ENCODE measurements at regions not wholly inside any gene's neighbourhood (a gene's known extent, or its start where the extent isn't known, plus 50 kb on each side); places are given as distances from the start of the nearest gene placed in this dataset.

DNA sequence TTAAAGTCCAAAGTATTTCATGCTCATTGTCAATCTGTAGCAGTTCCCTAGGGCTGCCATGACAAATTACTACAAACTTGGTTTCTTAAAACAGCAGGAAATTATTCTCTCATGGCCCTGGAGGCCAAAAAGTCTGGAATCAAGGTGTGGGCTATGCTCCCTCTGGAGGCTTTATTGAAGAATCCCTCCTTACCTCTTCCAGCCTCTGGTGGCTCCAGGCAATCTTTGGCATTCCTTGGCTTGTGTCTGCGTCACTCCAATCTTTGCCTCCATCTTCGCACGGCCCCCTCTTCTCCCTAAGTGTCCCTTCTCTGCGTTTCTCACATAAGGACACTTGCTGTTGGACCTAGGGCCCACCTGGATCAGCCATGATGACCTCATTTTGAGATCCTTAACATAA is 170.4 kb downstream of the SMIM20 start:
- H3K36me3 ChIP-seq (ENCODE audit: control insufficient read depth, insufficient read depth, low read length), result no peaks in the 10 kb centered on the region
- no peak overlapping the region for H3K4me3 ChIP-seq (ENCODE audit: extremely low read depth, insufficient read depth, low read length, poor library complexity, severe bottlenecking)
- no peak overlapping the region for H3K27ac ChIP-seq (ENCODE audit: low read depth, low read length, severe bottlenecking)
- H3K4me1 ChIP-seq (ENCODE audit: control insufficient read depth, insufficient read depth, low read length, poor library complexity, severe bottlenecking), result peaks cover 5% of the 10 kb centered on the region
- H3K9me3 ChIP-seq (ENCODE audit: control insufficient read depth, low read length), result no peaks in the 10 kb centered on the region
- 93 to 94% methylated on average over 4 of the region's 4 CpGs for WGBS, 2 experiments (ENCODE audit: insufficient coverage in 2 of 2)

DNA sequence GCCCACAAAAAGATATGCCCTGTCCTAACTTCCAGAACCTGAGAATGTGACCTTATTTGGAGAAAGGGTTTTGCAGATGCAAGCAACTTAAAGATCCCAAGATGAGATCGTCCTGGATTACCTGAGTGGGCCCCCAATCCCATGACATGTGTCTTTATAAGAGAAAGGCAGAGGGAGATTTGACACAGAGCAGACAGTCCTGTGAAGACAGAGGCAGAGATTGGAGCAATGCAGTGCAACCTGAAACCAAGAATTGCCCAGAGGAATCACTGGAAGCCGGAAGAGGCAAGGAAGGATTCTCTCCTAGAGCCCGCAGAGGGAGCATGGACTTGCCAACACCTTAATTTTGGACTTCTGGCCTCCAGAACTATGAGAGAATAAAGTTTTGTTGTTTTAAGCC is 171.5 kb downstream of the SMIM20 start:
- Histone ChIP-seq H3K9me3 (ENCODE audit: control insufficient read depth, low read length) (peaks cover 6% of the 10 kb centered on the region), H3K4me3 (ENCODE audit: extremely low read depth, insufficient read depth, low read length, poor library complexity, severe bottlenecking) (no peak overlapping the region), H3K36me3 (ENCODE audit: control insufficient read depth, insufficient read depth, low read length) (no peaks in the 10 kb centered on the region), H3K4me1 (ENCODE audit: control insufficient read depth, insufficient read depth, low read length, poor library complexity, severe bottlenecking) (peaks cover 5% of the 10 kb centered on the region), H3K27ac (ENCODE audit: low read depth, low read length, severe bottlenecking) (no peak overlapping the region)
- 83 to 90% methylated on average over 3 of the region's 3 CpGs for whole genome bisulfite sequencing, 2 experiments (ENCODE audit: insufficient coverage in 2 of 2)

DNA sequence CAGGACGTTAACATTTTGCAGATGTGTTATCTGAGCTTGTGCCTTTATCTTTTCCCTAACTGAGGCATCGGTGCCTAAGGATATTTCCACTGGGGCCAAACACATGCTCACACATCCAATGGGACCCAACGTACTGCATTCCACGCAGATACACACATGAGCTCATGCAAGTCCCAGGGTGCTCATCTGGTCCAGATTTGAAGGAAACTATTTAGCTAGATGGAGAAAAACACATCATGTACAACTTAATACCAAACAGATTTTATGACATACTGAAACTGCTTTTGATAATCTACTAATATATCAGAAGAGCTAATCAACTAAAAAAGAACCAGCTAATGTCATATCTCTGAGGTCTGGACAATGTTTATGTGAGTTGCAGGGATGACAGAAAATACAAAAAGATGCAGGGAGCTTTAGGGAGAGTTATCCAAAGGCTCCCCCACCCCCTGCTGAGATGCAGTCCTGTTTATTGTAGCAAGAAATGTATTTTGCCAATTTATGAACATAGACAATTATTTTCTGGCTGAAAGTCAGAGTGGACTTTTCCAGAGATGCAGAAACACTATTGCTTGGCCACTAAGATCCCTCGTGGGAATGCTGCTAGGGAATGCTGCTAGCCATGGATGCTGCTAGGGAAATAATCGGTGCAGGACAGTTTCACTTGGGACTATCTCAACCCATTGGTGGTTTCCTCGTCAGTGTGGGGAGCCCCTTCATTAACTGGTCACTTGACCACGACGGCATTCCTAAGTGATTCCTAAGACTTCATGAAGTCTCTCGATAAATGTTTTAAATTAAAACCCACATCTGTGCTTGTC is 172.8 kb downstream of the SMIM20 start:
- Histone ChIP-seq H3K4me1 (ENCODE audit: control insufficient read depth, insufficient read depth, low read length, poor library complexity, severe bottlenecking) (peaks cover 5% of the 10 kb centered on the region), H3K27ac (ENCODE audit: low read depth, low read length, severe bottlenecking) (no peak overlapping the region), H3K4me3 (ENCODE audit: extremely low read depth, insufficient read depth, low read length, poor library complexity, severe bottlenecking) (no peak overlapping the region), H3K36me3 (ENCODE audit: control insufficient read depth, insufficient read depth, low read length) (no peaks in the 10 kb centered on the region), H3K9me3 (ENCODE audit: control insufficient read depth, low read length) (peaks cover 10% of the 10 kb centered on the region)
- WGBS, 2 experiments (ENCODE audit: insufficient coverage in 2 of 2), result 90 to 94% methylated on average over 7 to 9 of the region's 10 CpGs

DNA sequence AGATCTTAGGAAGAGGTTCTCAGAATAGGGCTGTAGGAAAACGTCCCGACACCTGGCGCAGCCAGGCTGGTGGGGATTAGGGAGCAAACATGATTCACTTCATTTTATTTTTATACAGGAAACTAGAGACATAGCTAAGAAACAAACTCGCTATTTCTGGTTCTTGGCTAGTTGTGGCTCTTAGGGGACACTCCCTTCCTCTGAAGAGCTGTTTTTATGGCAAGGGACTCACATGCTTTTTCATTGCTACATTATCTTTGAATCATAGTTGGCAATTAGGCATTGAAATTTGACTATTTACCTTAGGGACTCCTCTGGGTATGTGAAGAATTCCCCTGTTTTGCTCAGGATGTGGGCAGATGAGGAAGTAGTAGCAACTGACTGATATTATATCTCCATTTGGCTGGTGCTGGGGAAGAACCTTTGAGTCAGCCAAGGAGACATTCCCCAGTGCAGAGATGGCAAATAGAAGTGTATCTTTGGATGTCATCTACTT is 174.5 kb downstream of the SMIM20 start:
- WGBS, 2 experiments (ENCODE audit: insufficient coverage in 2 of 2), result 100% methylated on average over 1 of the region's 4 CpGs; no CpG with 5 or more reads in 1 of the 2 experiments
- no peak overlapping the region for H3K27ac ChIP-seq (ENCODE audit: low read depth, low read length, severe bottlenecking)
- H3K36me3 ChIP-seq (ENCODE audit: control insufficient read depth, insufficient read depth, low read length), result no peaks in the 10 kb centered on the region
- H3K4me3 ChIP-seq (ENCODE audit: extremely low read depth, insufficient read depth, low read length, poor library complexity, severe bottlenecking), result no peak overlapping the region
- H3K9me3 ChIP-seq (ENCODE audit: control insufficient read depth, low read length), result peaks cover 10% of the 10 kb centered on the region
- H3K4me1 ChIP-seq (ENCODE audit: control insufficient read depth, insufficient read depth, low read length, poor library complexity, severe bottlenecking), result peaks cover 5% of the 10 kb centered on the region

DNA sequence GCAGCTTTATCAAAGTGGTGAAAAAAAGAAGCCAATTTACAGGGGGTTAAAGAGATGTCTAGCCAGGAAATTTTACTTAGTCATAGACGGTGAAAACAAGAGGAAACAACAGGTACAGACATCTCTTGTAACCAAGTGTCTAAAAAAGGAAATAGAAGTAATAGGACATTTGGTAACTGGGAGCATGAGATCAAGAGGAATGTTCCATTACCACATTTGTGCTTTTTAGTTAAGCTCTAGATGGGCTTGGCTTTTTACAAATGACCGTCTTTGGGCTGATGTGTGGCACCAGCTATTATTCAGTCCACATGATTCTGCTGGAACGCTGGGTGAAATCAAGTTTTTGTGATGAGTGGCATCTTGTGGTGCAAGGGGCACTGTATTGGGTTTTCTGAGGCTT is 179.5 kb downstream of the SMIM20 start:
- Histone ChIP-seq H3K4me3 (ENCODE audit: extremely low read depth, insufficient read depth, low read length, poor library complexity, severe bottlenecking) (no peak overlapping the region), H3K9me3 (ENCODE audit: control insufficient read depth, low read length) (peaks cover 12% of the 10 kb centered on the region), H3K4me1 (ENCODE audit: control insufficient read depth, insufficient read depth, low read length, poor library complexity, severe bottlenecking) (peaks cover 5% of the 10 kb centered on the region), H3K27ac (ENCODE audit: low read depth, low read length, severe bottlenecking) (no peak overlapping the region), H3K36me3 (ENCODE audit: control insufficient read depth, insufficient read depth, low read length) (no peaks in the 10 kb centered on the region)
- 85 to 100% methylated on average over 2 to 3 of the region's 3 CpGs for whole genome bisulfite sequencing, 2 experiments (ENCODE audit: insufficient coverage in 2 of 2)

DNA sequence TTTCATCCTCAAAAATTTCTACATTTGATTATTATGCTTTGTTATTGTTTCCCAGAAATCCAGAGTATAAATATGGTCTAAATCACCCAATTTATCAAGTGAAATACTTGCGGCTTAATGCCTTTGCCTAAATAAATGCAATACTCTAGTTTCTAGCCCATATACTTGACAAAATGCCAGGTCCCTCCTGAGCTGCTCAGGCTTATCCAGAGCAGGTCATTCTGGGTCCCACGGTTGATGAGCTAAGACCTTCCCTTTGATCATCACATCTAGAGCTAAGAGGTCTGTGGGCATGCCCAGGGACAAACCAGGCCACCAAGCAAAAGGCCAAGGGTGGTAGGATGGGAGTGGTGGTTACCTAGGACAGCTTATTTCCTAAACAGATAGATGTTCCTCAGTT is 180.1 kb downstream of the SMIM20 start:
- Histone ChIP-seq H3K36me3 (ENCODE audit: control insufficient read depth, insufficient read depth, low read length) (no peaks in the 10 kb centered on the region), H3K4me1 (ENCODE audit: control insufficient read depth, insufficient read depth, low read length, poor library complexity, severe bottlenecking) (peaks cover 1% of the 10 kb centered on the region), H3K9me3 (ENCODE audit: control insufficient read depth, low read length) (peaks cover 17% of the 10 kb centered on the region), H3K4me3 (ENCODE audit: extremely low read depth, insufficient read depth, low read length, poor library complexity, severe bottlenecking) (no peak overlapping the region), H3K27ac (ENCODE audit: low read depth, low read length, severe bottlenecking) (no peak overlapping the region)
- WGBS, 2 experiments (ENCODE audit: insufficient coverage in 2 of 2), result 90 to 100% methylated on average over 2 of the region's 2 CpGs

DNA sequence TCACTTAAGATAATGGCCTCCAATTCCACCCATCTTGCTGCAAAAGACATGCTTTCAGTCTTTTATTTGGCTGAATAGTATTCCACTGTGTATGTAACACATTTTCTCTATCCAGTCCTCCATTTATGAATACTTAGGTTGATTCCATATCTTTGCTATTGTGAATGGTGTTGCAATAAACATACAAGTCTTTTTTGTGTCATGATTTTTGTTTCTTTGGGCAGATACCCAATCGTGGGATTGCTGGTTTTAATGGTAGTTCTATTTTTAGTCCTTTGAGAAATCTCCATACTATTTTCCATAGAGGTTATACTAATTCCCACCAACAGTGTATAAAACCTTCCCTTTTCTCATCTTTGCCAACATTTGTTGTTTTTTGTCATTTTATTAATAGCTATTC is 180.9 kb downstream of the SMIM20 start:
- WGBS, 2 experiments (ENCODE audit: insufficient coverage in 2 of 2), result no CpG with 5 or more reads among the region's 1 CpG

DNA sequence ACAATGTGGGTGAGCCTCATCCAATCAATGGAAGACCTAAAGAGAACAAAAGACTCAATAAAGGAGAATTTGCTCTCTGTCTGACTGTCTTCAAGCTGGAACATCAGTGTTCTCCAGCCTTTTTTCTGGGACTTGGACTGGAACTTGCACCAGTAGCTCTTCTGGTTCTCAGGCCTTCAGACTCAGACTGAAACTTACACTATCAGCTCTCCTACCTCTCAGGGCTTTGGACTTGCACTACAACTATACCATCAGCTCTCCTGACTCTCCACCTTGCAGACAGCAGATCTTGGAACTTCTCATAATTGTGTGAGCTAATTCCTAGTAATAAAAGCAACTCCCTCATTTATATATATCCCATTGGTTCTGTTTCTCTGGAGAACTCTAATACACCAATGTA is 185.9 kb downstream of the SMIM20 start:
- Histone ChIP-seq H3K4me1 (ENCODE audit: control insufficient read depth, insufficient read depth, low read length, poor library complexity, severe bottlenecking) (no peaks in the 10 kb centered on the region), H3K9me3 (ENCODE audit: control insufficient read depth, low read length) (peaks cover 7% of the 10 kb centered on the region), H3K27ac (ENCODE audit: low read depth, low read length, severe bottlenecking) (no peak overlapping the region), H3K4me3 (ENCODE audit: extremely low read depth, insufficient read depth, low read length, poor library complexity, severe bottlenecking) (no peak overlapping the region), H3K36me3 (ENCODE audit: control insufficient read depth, insufficient read depth, low read length) (no peaks in the 10 kb centered on the region)

More for the DNA sequence above, 180.9 kb downstream of the SMIM20 start:
- Histone ChIP-seq H3K27ac (ENCODE audit: low read depth, low read length, severe bottlenecking) (no peak overlapping the region), H3K36me3 (ENCODE audit: control insufficient read depth, insufficient read depth, low read length) (no peaks in the 10 kb centered on the region), H3K4me1 (ENCODE audit: control insufficient read depth, insufficient read depth, low read length, poor library complexity, severe bottlenecking) (no peaks in the 10 kb centered on the region), H3K4me3 (ENCODE audit: extremely low read depth, insufficient read depth, low read length, poor library complexity, severe bottlenecking) (no peak overlapping the region), H3K9me3 (ENCODE audit: control insufficient read depth, low read length) (peaks cover 17% of the 10 kb centered on the region)

DNA sequence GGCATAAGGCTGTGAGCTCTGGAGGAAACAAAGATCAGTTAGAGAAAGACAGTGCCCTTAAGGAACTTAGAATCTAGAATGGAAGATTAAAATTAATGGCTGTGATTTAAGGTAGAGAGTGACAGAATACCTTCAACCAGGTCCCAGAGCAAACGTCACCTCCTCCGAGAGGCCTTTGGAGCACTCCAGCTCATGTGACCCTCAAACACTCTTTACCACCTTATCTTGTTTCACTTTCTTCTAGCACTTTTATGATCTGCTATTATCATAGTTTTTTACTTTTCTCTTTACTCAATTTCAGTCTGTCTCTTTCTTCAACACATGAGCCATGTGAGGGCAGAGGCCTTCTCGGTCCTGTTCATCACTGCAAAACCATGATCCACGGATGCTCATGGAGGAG is 187.0 kb downstream of the SMIM20 start:
- Histone ChIP-seq H3K36me3 (ENCODE audit: control insufficient read depth, insufficient read depth, low read length) (no peaks in the 10 kb centered on the region), H3K9me3 (ENCODE audit: control insufficient read depth, low read length) (peaks cover 7% of the 10 kb centered on the region), H3K4me1 (ENCODE audit: control insufficient read depth, insufficient read depth, low read length, poor library complexity, severe bottlenecking) (peaks cover under 1% of the 10 kb centered on the region), H3K27ac (ENCODE audit: low read depth, low read length, severe bottlenecking) (no peak overlapping the region), H3K4me3 (ENCODE audit: extremely low read depth, insufficient read depth, low read length, poor library complexity, severe bottlenecking) (no peak overlapping the region)
- 85 to 94% methylated on average over 2 to 4 of the region's 4 CpGs for WGBS, 2 experiments (ENCODE audit: insufficient coverage in 2 of 2)

DNA sequence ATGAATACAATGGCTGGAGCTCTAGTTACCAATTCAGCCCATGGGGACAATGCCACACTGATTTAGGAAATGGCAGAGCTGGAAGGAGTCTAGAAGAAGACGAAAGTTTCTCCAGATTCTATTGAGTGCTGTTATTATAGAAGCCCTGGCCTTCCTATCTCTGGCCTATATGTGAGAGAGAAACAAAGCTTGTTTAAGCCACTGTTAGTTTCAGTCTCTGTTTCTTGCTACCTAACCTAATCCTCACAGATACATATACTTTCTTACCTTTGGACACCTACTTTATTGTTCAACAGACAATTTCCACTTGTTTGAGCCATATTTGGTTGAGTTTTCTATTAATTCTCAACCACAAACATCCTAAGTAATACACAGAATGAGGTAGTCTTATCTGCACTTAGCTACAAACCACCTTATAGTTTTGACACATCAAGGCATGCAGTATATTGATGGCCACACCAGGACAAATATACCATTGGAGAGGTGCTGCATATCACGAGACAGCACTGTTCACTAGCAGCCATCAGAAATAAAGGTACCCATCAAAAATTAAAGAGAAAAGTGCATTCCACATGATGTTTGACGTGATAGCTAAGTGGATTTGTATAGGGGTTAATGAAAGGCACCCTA is 190.2 kb downstream of the SMIM20 start:
- Histone ChIP-seq H3K4me3 (ENCODE audit: extremely low read depth, insufficient read depth, low read length, poor library complexity, severe bottlenecking) (no peak overlapping the region), H3K36me3 (ENCODE audit: control insufficient read depth, insufficient read depth, low read length) (no peaks in the 10 kb centered on the region), H3K4me1 (ENCODE audit: control insufficient read depth, insufficient read depth, low read length, poor library complexity, severe bottlenecking) (peaks cover 4% of the 10 kb centered on the region), H3K27ac (ENCODE audit: low read depth, low read length, severe bottlenecking) (no peak overlapping the region), H3K9me3 (ENCODE audit: control insufficient read depth, low read length) (no peaks in the 10 kb centered on the region)
- 86 to 93% methylated on average over 1 to 2 of the region's 3 CpGs for WGBS, 2 experiments (ENCODE audit: insufficient coverage in 2 of 2)

DNA sequence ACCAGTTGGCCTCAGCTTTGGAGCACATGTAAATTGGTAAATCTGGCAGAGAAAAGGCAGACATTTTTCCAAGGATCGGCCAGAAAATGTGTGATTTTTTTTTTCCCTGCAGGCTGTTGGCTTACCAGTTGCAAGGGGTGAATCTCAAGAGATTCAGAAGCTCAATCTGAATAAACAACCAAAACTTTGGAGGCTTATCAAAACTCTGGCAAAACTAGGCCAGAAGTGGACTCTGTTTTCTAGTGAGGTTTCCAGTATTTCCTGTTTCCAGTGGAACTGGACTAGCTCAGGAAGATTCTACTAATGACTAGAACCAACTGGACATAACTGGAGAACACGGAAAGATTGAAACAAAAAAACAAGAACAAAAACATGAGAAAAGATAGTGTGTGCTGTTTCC is 191.3 kb downstream of the SMIM20 start:
- no peak overlapping the region for H3K4me3 ChIP-seq (ENCODE audit: extremely low read depth, insufficient read depth, low read length, poor library complexity, severe bottlenecking)
- no peaks in the 10 kb centered on the region for H3K9me3 ChIP-seq (ENCODE audit: control insufficient read depth, low read length)
- peaks cover 4% of the 10 kb centered on the region for H3K4me1 ChIP-seq (ENCODE audit: control insufficient read depth, insufficient read depth, low read length, poor library complexity, severe bottlenecking)
- WGBS, 2 experiments (ENCODE audit: insufficient coverage in 2 of 2), result 71 to 100% methylated on average over 1 of the region's 2 CpGs
- no peaks in the 10 kb centered on the region for H3K36me3 ChIP-seq (ENCODE audit: control insufficient read depth, insufficient read depth, low read length)
- peak overlapping the region; percentile 0 for H3K27ac ChIP-seq (ENCODE audit: low read depth, low read length, severe bottlenecking)
